ENCODE measurements at regions not wholly inside any gene's neighbourhood (a gene's known extent, or its start where the extent isn't known, plus 50 kb on each side); places are given as distances from the start of the nearest gene placed in this dataset.
"Not testable (repeated sequence)": the region's sequence is repeated elsewhere in the genome, so short reads cannot be mapped to it uniquely, and the experiment has no call there.

DNA sequence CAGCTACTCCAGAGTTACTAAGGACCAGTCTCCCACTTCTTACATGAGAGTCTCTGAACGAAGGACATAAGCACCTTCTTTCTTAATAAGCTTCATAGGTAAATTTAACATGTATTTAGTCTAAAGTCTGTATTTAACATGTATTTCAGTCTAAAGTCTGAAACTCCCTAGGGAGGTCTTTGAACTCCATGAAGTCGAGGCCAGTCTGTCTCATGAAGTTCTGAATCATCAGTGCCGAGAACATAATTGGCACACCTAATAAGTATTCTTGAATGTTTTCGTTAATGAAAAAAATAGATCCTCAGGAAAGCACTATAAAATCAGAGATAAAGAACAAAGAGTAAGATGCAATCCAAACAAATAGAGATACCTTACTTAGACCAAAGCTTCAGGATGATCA, 945.5 kb downstream of the TTLL7 start:
- TF ChIP-seq, protein P1, sequence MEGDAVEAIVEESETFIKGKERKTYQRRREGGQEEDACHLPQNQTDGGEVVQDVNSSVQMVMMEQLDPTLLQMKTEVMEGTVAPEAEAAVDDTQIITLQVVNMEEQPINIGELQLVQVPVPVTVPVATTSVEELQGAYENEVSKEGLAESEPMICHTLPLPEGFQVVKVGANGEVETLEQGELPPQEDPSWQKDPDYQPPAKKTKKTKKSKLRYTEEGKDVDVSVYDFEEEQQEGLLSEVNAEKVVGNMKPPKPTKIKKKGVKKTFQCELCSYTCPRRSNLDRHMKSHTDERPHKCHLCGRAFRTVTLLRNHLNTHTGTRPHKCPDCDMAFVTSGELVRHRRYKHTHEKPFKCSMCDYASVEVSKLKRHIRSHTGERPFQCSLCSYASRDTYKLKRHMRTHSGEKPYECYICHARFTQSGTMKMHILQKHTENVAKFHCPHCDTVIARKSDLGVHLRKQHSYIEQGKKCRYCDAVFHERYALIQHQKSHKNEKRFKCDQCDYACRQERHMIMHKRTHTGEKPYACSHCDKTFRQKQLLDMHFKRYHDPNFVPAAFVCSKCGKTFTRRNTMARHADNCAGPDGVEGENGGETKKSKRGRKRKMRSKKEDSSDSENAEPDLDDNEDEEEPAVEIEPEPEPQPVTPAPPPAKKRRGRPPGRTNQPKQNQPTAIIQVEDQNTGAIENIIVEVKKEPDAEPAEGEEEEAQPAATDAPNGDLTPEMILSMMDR (IDR thresholded peaks at IDR 0.05): no peak
- H3K27me3 ChIP-seq (ENCODE audit: low read depth): no peaks in the 10 kb centered on the region
- DNase-seq (no peak), ATAC-seq (no peak)
- H3K9me3 ChIP-seq: peaks cover 5% of the 10 kb centered on the region
- no peak overlapping the region for H3K27ac ChIP-seq
- no peak overlapping the region for H3K4me3 ChIP-seq
- no peaks in the 10 kb centered on the region for H3K4me1 ChIP-seq
- intact Hi-C loops (cut with DNase I): no loop called here
- H3K36me3 ChIP-seq: no peaks in the 10 kb centered on the region

DNA sequence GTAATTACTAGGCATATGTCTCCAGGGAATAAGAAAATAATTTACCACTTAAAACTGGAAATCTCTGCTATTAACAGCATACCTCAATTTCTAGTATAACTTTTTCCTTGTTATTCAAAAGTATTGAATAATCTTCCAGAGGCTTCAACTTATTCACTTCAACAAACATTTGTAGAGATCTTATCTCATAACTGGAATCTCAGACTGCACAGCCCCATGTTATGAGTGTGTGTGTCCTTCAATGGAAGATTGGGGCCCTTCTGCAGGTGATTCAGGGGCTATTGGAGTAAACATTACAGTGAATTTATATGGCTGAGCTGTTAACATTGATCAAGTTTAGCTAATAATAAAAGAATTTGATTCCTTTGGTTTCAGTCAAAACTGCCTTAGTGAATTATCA, 946.1 kb downstream of the TTLL7 start:
- Histone ChIP-seq H3K27me3 (ENCODE audit: low read depth) (no peaks in the 10 kb centered on the region), H3K27ac (no peak overlapping the region), H3K9me3 (peaks cover 5% of the 10 kb centered on the region), H3K4me3 (no peak overlapping the region), H3K36me3 (no peaks in the 10 kb centered on the region), H3K4me1 (no peaks in the 10 kb centered on the region)
- TF ChIP-seq, protein P1 (IDR thresholded peaks at IDR 0.05): no peak
- DNase-seq (no peak), ATAC-seq (no peak)
- intact Hi-C loops (cut with DNase I): no loop called here

DNA sequence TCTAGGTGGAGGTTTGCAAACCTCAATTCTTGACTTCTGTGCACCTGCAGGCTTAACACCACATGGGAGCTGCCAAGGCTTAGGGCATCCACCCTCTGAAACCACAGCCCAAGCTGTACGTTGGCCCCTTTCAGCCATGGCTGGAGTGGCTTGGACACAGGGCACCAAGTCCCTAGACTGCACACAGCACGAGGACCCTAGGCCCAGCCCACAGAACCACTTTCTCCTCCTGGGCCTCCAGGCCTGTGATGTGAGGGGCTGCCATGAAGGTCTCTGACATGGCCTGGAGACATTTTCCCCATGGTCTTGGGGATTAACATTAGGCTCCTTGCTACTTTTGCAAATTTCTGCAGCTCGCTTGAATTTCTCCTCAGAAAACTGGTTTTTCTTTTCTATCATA, 947.9 kb downstream of the TTLL7 start:
- H3K27ac ChIP-seq; H3K4me3 ChIP-seq; ATAC-seq; DNase-seq; H3K9me3 ChIP-seq; H3K36me3 ChIP-seq; H3K4me1 ChIP-seq; H3K27me3 ChIP-seq (ENCODE audit: low read depth); intact Hi-C loops (cut with DNase I): not testable (repeated sequence)

DNA sequence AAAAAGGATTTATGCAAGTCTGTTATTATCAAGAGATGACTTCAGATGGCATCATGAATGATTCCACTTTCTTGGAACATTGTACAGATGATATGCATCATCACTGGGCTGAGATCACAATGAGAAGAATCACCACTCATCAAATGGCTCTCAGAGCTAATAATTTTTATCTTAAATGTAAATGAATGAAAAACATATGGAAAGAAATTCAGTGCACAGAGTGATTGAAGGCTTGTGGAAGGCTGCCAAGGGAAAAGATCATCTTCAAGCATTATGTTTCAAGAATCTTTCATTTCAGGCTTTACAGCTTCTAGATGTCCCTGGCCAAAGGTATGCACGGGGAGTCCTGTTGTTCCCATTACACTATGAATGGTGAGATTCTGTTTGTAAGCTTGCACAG, 955.7 kb downstream of the TTLL7 start:
- Histone ChIP-seq H3K9me3 (no peaks in the 10 kb centered on the region), H3K36me3 (no peaks in the 10 kb centered on the region), H3K4me3 (no peak overlapping the region), H3K4me1 (no peaks in the 10 kb centered on the region), H3K27ac (no peak overlapping the region), H3K27me3 (ENCODE audit: low read depth) (no peaks in the 10 kb centered on the region)
- TF ChIP-seq, protein P1 (IDR thresholded peaks at IDR 0.05): no peak
- intact Hi-C loops (cut with DNase I): no loop called here
- no peak for DNase-seq
- no peak for ATAC-seq

DNA sequence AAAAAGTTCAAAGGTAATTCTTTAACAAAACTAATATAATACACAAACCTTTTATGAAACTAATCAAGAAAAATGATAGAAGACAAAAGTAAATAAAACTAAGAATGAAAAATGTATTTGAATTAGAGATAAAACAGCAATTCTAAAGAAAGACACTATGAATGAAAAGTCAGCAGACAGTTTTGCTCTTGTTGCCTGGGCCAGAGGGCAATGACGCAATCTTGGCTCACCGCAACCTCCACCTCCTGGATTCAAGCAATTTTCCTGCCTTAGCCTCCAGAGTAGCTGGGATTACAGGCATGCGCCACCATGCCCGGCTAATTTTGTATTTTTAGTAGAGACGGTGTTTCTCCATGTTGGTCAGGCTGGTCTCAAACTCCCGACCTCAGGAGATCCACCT, 959.8 kb downstream of the TTLL7 start:
- H3K36me3 ChIP-seq; H3K9me3 ChIP-seq; H3K27ac ChIP-seq; intact Hi-C loops (cut with DNase I); DNase-seq; H3K4me3 ChIP-seq; H3K4me1 ChIP-seq; ATAC-seq; H3K27me3 ChIP-seq (ENCODE audit: low read depth): not testable (repeated sequence)

DNA sequence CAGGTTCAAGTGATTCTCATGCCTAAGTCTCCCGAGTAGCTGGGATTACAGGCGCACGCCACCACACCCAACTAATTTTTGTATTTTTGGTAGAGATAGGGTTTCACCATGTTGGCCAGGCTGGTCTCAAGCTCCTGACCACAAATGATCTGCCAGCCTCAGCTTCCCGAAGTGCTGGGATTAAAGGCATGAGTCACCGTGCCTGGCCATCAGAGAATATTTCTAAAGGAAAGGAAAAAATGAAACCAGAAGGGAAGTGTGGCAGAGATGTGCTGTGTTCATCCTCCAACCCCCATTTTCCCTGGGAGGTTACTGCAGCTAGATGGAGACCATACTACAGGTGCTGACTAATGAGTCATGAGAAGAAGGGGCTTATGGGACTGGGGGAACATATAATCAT, 964.1 kb downstream of the TTLL7 start:
- ATAC-seq: no peak
- intact Hi-C loops (cut with DNase I): no loop called here
- H3K4me3 ChIP-seq: no peak overlapping the region
- H3K36me3 ChIP-seq: no peaks in the 10 kb centered on the region
- no peaks in the 10 kb centered on the region for H3K27me3 ChIP-seq (ENCODE audit: low read depth)
- H3K4me1 ChIP-seq: no peaks in the 10 kb centered on the region
- DNase-seq: no peak
- TF ChIP-seq, protein P1 (IDR thresholded peaks at IDR 0.05): no peak
- no peak overlapping the region for H3K27ac ChIP-seq
- H3K9me3 ChIP-seq: no peaks in the 10 kb centered on the region

DNA sequence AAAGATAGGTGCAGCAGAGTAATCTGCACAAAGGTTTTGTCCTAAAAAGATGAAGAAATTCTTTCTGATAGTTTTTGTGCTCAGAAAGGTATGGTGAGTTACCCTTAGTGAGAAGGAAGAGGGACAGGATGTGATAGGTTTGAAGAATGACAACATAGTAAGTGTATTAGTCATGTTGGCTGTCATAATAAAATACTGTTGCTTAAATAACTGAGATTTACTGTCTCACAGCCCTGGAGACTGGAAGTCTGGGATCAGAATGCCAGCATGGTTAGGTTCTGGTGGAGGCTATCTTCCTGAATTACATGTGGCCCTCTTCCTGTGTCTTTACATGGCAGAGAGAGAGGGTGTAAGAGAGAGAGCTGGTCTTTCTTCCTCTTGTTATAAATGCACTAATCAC, 965.2 kb downstream of the TTLL7 start:
- DNase-seq (no peak), ATAC-seq (no peak)
- Histone ChIP-seq H3K4me1 (no peaks in the 10 kb centered on the region), H3K9me3 (no peaks in the 10 kb centered on the region), H3K27me3 (ENCODE audit: low read depth) (no peaks in the 10 kb centered on the region), H3K27ac (no peak overlapping the region), H3K36me3 (no peaks in the 10 kb centered on the region), H3K4me3 (no peak overlapping the region)
- intact Hi-C loops (cut with DNase I): no loop called here
- TF ChIP-seq, protein P1 (IDR thresholded peaks at IDR 0.05): no peak
